ENCODE measurements at regions not wholly inside any gene's neighbourhood (a gene's known extent, or its start where the extent isn't known, plus 50 kb on each side); places are given as distances from the start of the nearest gene placed in this dataset.

- ChIA-PET POLR2A (ENCODE audit: low non-redundant PET) (no interaction called here), CTCF (no interaction called here)
- H3K27ac ChIP-seq = no peak overlapping the region
- no peak for TF ChIP-seq CTCF (conservative IDR thresholded peaks at IDR 0.05; ENCODE audit: low read depth)
- DNase-seq (ENCODE audit: low spot score) = no peak
Measured at GRCh38 chr12:91902860-91903683, 242.6 kb downstream of the BTG1 start.

GRCh38 chr12:91901381-91902074, 244.1 kb downstream of the BTG1 start:
- H3K27ac ChIP-seq = no peak overlapping the region
- TF ChIP-seq CTCF (conservative IDR thresholded peaks at IDR 0.05; ENCODE audit: low read depth) = no peak
- no peak for DNase-seq (ENCODE audit: low spot score)
- ChIA-PET POLR2A (ENCODE audit: low non-redundant PET) (no interaction called here), CTCF (interaction anchor here (0.5 to 0.6 kb wide), 2 partner anchors 199 to 519 kb away, joined by 3 read pairs; no protein-coding TSS in a partner anchor)

- no peak for TF ChIP-seq CTCF (conservative IDR thresholded peaks at IDR 0.05; ENCODE audit: low read depth)
- ChIA-PET POLR2A (ENCODE audit: low non-redundant PET) (no interaction called here), CTCF (no interaction called here)
- H3K27ac ChIP-seq = no peak overlapping the region
- DNase-seq (ENCODE audit: low spot score) = no peak
Measured at GRCh38 chr12:91900971-91901370, 244.7 kb downstream of the BTG1 start.

- no peak for DNase-seq (ENCODE audit: low spot score)
- ChIA-PET CTCF (no interaction called here), POLR2A (ENCODE audit: low non-redundant PET) (no interaction called here)
- H3K27ac ChIP-seq = no peak overlapping the region
- no peak for TF ChIP-seq CTCF (conservative IDR thresholded peaks at IDR 0.05; ENCODE audit: low read depth)
Measured at GRCh38 chr12:91899056-91899455, 246.6 kb downstream of the BTG1 start.

GRCh38 chr12:91897025-91897515, 248.6 kb downstream of the BTG1 start:
- DNase-seq (ENCODE audit: low spot score) = no peak
- POLR2A ChIA-PET (ENCODE audit: low non-redundant PET) = no interaction called here
- H3K27ac ChIP-seq = no peak overlapping the region
- CTCF ChIA-PET = interaction anchor here (0.6 to 0.9 kb wide), 3 partner anchors 14 to 512 kb away, joined by 3 read pairs; no protein-coding TSS in a partner anchor
- no peak for TF ChIP-seq CTCF (conservative IDR thresholded peaks at IDR 0.05; ENCODE audit: low read depth)

GRCh38 chr12:91896286-91897024, 249.2 kb downstream of the BTG1 start:
- CTCF ChIA-PET = interaction anchor here (0.6 to 0.9 kb wide), 3 partner anchors 15 to 512 kb away, joined by 3 read pairs; no protein-coding TSS in a partner anchor
- POLR2A ChIA-PET (ENCODE audit: low non-redundant PET) = no interaction called here
- no peak for DNase-seq (ENCODE audit: low spot score)

More at GRCh38 chr12:91896286-91897024, 249.2 kb downstream of the BTG1 start:
- TF ChIP-seq CTCF (conservative IDR thresholded peaks at IDR 0.05; ENCODE audit: low read depth) = no peak
- no peak overlapping the region for H3K27ac ChIP-seq

Data from RWPE1 (cell line).